Germinal center (tissue), 1 donor: ENCODE measurements at regions not wholly inside any gene's neighbourhood (a gene's known extent, or its start where the extent isn't known, plus 50 kb on each side); places are given as distances from the start of the nearest gene placed in this dataset.
A peak's percentile ranks its signal among the peaks of the same experiment; 100 is the strongest.

Experiments
- DNase-seq: peaks from one replicate; pipeline ENCODE4 v3.0.0; 2012; ENCODE audit warnings: mixed read lengths, low spot score

DNA sequence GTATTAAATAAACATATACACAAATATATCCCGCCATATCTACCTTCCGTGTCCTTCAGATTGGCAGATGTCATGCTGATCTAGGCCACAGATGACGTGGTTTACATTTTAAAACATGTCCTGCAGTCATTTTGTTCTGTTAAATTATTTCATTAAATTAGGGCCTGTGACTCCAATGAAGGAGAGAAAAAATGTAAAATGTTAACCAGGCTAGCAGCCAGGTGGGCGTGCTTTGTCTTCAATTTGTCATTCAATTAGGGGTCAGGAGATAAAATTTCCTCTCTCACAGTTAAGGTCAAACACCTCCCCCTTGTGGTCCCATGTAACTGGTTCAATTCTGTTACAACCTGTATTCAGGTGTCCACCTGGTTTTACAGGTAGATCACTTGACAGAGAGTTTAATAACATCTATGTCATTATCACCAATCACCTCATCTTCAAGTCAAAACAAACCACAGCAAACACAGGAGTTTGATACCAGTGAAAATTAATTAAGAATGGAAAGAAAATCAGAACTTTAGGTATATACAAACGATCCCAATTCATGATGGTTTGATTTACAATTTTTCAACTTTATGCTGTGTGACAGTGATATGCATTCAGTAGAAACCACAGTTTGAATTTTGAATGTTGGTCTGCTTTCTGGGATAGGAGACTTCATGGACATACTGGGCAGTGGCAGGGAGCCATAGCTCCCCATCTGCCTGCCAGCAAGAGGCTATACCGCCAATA lies 339.4 kb downstream of the CMPK2 start:
- DNase-seq, result peak; percentile 6

DNA sequence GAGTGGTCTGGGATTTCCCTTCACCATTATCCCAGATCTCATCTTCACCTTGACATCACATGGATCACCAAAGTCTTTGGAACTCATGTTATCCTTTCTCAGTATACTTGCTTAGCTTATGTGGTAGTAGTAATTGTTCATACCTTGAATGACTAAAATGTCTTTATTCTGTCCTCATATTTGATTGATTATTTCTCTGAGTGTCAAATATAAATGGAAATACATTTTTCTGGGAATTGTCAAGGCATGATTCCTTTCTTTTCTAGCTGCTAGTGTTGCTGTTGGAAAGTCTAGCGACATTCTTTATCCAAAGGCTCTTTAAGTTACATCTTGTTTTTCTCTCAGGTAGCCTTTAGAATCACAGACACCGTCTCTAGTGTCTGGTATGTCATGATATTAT lies 334.4 kb downstream of the CMPK2 start:
- no peak for DNase-seq

DNA sequence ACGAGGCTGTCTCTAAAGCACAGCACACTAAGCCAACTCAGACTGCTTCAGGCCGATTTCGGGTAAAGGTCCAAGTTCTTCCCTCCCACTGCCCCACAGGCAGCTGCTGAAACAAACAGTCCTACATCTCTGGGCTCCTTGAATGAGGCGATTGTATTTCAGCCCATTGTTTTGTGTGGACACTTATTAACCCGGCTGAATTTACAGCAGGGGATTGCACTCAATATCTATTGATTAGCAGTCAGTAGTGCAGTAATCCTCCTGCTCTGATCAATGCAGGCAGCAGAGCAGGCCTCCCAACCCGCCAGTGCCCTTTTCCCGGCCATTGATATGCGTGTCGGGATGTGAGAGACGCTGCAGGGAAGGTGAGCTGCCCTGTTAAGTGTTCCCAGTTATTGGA lies 330.1 kb downstream of the CMPK2 start:
- DNase-seq, result no peak

DNA sequence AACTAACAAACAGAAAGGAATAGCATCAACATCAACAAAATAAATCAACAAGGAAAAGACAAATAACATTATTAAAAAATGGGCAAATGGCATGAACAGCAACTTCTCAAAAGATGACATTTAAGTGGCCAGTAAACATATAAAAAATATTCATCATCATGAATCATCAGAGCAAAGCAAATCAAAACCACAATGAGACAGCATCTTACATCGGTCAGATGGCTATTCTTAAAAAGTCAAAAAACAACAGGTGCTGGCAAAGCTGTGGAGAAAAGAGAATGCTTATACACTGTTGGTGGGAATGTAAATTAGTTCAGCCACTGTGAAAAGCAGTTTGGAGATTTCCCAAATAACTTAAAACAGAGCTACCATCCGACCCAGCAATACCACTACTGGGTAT lies 327.1 kb downstream of the CMPK2 start:
- DNase-seq, result no peak

DNA sequence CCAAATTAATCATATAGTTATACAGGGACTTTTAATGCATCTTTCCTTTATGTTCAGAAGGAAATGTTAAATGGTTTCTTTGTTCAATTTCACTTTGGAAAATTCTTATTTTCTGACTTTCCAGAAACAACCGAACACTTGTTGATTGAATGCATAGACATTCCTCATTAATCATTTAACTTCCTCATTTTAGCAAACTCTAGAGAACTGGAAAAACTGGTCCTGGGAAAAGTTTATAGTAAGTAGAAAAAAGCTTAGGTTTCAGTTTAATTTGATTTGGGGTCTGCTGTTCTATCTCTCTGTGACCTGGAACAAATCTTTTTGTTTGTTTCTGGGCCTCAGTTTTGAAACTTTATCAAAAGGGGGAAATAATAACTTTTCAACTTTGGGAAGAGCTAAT lies 320.4 kb downstream of the CMPK2 start:
- no peak for DNase-seq

DNA sequence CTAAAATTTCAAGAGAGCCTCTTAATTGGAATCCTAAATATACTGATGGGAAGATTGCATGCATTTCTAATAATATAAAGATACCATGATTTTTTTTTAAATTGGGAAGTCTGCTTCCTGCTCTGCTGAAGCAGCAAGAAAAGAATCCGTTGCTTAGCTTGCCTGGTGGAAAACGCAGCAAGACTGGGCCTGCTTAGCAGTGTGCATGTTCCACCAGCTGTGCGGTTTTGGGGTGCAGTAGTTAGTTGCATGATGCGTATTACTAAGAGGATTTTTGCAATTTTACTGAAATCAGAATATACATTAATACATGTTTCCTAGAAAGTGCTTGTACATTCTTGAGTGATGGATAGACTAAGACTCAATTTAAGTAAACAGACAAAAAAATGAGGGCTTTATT lies 319.9 kb downstream of the CMPK2 start:
- DNase-seq, result no peak

DNA sequence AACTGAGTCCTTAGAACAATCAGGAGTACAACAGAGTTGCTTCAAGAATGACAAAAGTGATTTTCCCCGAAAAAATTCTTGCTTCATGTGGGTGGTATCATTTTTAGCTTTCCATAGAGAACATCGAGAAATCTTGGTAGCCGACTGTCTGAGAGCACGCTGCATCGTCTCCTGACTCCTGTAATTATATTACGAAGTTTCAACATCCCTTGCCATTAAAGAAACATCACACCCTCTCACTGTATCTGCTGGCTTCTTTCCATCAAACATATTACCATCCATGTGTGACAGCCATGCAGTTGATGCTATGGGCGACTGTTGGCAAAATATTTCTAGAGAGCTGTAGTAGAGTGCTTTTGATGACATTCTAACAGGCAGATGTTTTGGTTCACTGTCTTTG lies 311.2 kb downstream of the CMPK2 start:
- no peak for DNase-seq

DNA sequence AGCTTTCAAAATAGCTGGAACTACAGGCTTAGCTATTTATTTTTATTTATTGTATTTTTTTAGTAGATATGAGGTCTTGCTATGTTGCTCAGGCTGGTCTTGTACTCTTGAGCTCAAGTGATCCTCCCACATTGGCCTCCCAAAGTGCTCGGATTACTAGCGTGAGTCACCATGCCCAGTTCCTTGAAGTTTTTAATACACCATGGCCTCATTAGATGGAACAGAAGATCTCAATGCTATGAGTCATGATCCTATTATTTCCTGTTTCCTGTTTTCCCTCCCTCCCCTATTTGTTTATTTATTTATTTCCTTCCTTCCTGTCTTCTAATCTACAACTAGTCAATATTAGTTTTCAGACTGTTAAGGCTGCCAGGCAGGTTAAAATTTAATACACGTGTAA lies 309.0 kb downstream of the CMPK2 start:
- no peak for DNase-seq

DNA sequence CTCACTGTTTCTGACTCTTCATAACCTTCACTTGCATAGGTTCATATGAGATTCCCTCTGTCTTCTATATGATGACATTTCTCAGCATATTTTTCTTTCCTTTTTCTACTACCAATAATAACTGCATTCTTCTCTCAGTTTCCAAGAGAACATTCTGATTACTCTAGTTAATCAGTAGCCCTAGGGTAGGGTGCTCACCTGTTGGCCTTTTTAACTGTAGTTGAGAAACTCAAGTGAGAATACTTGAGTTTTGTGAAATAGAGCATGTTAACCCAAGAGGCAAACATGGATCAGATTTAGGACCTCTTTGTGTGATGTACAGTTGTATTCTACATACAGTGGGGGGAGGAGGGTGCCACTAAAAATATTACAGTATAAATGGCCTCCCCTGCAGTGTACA lies 308.0 kb downstream of the CMPK2 start:
- DNase-seq, result no peak

DNA sequence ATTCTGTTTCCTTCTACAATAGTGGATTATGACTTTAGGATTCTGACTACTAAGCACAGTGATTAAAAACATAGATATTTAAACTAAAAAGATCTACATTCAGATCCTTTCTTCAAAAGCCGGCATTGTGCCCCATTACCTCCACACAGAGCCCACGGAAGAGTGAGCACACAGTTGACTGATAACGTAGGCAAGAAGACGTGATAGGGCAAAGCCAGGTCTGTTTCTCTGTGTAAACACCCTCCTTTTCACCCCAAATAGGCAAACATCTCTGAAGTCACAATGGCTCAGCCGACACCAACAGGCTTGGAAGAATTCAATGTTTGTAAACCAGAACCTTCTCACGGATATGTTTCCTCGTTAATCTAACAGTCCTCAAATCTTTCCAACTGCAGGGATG lies 302.9 kb downstream of the CMPK2 start:
- no peak for DNase-seq

DNA sequence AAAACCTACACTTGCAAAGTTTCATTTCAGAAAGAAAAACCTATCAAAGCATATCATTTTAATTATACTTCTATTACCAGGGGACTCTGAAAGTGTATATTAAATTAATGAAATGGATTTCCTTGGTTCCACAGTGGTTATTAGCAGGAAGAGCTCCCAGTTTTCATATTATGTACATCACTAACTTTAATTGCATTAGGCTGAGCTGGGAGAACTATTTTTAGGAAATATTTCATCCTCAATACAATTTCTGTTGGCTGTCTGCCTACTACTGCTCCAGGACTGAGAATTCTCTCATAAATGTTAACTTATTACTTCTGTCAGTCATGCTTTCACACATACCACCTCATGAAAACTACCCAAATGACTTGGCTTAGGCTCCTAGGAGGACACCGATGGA lies 301.4 kb downstream of the CMPK2 start:
- no peak for DNase-seq

DNA sequence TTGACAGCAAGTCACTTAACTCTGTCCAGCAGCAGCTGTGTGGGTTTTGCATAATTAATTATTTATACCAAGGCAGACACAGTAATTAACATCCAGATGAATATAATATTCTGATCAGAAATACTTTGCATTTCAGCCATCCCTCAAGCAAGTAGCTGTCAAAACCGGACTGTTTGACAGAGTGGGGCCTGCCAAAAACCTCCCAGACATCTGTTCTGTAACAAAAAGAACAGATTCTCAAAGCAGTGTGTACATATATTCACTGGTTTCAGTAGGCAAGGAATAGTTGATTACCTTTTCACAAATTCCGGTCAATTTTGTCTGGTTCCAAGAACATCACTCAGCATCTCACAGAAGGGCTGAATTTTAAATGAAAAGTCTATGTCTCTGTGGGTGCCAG lies 291.6 kb downstream of the CMPK2 start:
- DNase-seq, result no peak

DNA sequence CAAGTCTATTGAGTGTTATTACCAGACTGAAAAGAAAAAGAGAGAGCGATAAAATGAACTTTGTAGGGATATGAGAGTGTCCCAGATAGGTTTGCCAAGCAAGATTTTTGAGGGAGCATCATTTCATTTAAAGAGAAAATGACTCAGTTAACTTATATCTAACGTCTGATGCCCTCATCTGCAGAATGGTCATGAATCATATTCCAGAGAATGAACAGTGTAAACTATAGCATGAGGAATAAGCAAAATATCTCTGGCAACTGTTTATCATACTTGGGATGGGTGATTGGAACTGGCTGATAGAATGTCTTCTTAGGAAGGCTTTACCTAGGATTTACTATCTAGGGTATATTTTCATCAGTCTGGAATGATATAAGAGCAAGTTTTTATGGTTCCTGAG lies 289.4 kb downstream of the CMPK2 start:
- no peak for DNase-seq

DNA sequence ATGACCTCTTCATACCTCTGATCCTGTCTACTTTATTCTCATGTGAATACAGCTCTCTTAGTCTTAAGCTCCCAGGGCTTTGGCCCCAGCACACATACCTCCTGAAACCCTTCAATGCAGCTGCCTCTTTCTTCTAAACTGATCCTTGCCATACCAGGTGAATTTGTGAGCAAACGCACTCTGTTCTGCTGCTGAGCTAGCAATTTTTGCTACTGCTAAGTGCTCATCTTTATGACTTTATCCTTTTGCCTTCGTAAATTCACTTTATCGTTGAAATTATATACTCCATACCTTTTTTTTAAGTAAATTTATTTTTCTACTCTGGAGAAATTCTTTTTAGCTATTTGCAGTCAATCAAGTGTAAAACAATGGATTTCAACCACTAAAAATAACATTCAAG lies 287.7 kb downstream of the CMPK2 start:
- DNase-seq, result no peak

DNA sequence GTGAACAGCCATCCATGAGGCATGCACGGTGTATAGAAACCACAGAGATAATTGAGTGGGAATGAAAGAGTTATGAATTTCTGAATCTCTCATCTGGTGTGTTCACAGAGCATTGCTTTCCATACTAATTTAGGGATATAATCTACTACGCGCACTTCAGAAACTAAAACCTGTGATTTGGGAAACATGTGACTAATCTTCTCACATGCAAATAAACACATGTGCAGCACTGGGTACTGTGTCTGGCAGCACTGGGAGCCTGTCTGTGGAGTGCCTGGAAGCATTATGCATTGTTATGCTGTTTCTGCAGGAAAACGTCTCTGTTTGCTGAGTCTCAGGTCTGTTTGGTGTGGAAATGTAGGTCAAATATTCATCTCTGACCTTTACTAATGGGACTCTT lies 287.3 kb downstream of the CMPK2 start:
- DNase-seq, result no peak

DNA sequence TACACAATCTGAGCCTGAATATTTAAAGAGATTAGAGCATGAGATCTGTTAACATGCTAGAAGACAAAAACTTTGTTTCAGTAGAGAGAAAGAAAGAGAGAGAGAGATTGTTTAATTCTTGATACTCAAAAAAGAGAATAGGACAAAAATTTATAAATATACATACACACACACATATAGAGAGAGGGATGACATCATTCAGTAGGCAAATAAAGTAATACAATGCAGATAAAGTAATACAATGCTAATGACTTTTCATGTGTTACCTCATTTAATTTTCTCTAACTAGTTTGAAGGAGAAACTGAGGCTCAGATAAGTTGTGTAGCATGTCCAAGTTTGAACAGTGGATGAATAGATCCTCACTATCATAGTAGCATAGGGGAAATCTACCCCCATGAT lies 286.4 kb downstream of the CMPK2 start:
- no peak for DNase-seq

DNA sequence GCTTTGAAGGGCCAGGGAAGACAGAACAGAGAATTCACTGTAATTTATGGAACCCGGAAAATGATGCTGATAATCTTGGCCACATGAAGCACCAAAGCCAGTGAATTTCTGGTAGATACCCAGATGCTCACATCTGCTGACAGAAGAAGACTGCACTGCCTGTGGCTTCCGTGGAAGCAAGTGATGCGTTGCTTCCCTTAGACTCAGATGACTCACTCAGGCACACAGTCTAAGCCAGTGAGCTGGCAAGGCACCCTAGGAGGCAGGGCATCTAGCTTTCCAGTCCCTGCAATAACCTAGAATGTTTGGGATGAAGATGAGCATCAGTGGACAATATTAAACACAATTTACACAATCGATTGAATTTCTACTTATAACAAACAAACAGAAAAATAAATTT lies 284.7 kb downstream of the CMPK2 start:
- DNase-seq, result no peak

DNA sequence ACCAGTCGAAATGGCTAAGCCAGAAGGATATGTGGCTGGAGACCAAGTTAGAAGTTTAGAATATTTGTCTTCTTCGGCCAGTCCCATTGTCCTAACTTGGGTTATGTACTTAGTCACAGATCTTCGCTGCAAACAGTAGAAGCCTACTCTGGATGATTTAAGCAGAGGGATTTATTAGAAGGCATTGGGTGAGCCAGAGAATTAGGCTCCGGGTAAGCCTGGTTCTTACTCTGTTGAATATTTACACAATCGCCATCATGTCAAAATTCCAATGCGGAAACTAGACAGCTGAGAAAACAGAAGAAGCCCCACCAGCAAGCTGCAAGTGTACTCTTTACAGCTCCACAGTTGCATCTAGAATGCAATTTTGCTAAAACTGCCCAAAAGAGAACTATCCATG lies 276.6 kb downstream of the CMPK2 start:
- DNase-seq, result no peak

DNA sequence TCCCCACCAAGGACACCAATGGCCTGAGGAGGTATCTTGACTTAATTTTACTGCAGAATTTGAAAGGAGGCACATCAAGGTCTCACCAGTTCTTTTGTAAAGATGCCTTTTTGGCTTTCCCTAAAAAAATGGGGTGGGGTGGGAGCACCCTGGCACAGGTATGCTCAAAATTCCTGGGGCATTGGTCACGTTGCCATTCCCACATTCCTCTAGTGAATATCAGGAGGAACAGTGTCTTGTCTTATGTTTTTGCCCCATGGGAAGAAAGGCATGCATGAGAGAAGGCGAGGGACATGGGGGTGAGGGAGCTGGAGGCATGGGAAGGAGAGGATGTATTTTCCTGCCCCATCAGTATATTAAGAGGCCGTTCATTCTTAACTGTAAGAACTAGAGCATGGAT lies 275.3 kb downstream of the CMPK2 start:
- no peak for DNase-seq

DNA sequence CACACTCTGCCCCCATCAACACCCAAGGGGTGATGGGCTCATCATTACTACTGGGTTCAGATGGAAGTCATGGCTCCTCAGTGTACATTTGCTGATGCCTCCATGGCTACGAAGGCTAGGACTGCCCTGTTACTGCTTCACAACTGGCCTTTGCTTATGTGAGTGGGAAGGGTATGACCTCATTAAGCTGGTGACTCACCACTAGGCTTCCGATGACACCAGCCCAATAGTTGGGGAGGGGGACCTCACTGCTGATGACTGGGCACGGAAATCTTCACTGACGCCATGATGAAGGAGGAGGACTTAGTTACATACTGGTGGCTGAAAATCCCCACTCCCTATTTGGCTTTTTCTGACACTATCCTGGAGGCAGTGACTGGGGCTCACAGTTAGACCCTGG lies 263.2 kb downstream of the CMPK2 start:
- no peak for DNase-seq

DNA sequence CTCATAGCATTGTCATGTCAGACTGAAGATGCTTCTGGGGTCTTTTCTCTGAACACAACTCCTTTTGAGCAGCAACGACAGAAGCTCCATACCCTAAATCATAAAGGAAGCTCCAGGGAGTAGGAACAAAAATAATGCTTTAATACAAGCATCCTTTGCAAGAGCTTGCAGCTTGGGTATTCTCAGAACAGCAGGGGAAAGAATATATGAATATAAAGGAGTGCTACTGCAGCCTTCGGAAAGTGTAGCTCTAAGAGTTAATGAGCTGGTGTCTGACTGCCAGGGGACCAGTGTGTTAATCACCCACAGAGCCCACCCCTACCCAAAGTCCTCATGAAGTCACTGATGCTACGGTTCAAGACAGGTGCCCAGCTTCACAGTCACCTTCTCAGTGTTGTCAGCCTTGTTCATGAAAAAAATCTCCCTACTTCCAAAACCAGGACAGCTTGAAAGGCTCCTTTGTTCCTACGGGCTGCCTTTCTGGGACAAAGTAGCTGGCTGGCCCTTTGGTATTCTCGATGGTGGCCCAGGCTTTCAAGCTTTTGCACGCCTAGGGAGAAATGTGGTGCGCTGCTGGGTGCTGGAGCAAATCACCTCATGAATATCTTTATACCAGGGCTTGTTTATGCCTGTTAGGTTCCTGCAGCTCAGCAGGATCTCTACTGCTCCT lies 259.7 kb downstream of the CMPK2 start:
- no peak for DNase-seq

DNA sequence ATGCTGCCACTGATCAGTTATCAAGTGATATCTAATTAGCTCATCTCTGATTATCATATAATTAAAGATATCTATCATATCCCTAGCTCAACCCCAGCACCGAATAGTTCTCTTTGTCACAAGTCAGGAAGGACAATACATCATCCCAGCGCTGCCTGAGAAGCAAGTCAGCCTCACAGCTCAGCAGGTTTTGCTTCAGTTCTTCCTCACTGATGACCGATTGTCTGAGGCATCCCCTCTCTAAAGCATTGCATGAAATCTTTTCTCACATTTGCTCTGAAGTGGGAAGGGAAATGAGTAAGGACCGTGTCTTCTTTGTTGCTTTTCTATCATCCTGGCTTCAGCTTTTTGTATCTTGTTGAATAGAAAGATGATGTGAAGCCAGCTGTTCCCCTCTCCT lies 247.9 kb downstream of the CMPK2 start:
- DNase-seq, result no peak

DNA sequence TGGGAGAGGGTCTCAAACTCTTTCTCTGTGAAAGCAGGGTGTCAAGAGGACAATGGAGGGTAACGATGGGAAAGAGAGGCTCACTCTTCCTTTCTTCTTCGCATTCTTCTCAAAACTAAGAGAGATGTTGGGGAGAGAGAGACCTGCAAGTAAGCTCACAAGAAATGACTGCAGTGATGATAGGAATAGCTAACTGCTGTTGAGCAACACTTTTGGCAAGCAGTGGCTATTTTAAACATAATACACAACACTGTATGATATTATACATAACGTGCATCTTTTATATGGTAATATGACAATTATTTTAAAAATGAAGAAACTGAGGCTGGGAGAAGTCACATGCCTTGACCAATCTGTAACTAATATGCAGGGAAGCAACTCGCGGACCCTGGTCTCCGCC lies 247.5 kb downstream of the CMPK2 start:
- no peak for DNase-seq

DNA sequence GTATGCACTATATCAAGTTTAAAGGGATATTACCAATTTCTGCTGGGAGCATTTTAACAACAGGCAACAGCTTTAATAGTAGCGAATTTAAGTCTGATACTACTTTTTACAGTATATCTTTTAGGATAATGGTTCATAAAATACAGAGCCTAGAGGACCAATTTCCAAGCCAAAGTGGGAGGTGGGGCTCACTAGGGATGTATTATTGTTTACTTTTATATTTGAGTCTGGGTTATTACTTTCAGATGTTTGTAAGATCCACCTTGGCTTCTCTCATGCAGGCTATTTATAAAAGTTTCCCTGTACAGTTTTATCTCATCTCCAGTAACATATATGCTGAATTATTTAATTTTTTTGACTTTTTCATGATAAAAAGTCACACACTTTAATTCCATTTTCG lies 242.0 kb downstream of the CMPK2 start:
- DNase-seq, result no peak
